K562 (cell line): ENCODE measurements at regions not wholly inside any gene's neighbourhood (a gene's known extent, or its start where the extent isn't known, plus 50 kb on each side); places are given as distances from the start of the nearest gene placed in this dataset.

Source experiments
- ATAC-seq: fragments of 200-7000 bp; cut with Tn5 transposase; 3 replicates; pipeline ENCODE4 v1.9.1; 2020; ENCODE audit warnings: moderate library complexity
- BruUV-seq: library from RNA; stranded (reverse); fragments of 400-500 nt; replicated peaks from 2 replicates; lab custom pipeline; 2021; lab: Mats Ljungman, UMichigan
- CTCF ChIA-PET: fragments of 300-600 bp; formaldehyde crosslinking; extraction: SDS; loops from one replicate; lab custom pipeline; 2021; ENCODE audit warnings: low intra/inter-chr PET ratio; lab: Yijun Ruan, JAX
- POLR2A ChIA-PET: fragments of 300-600, 350-650 bp; sonication (Branson Sonifier 250); formaldehyde crosslinking; extraction: SDS; loops from one replicate; lab custom pipeline; 2021; ENCODE audit warnings: antibody characterized with exemption, inconsistent platforms; lab: Yijun Ruan, JAX
- DNase-seq, 4 experiments: peaks; one replicate each; pipeline versions ENCODE4 v3.0.0 to v3.0.0-alpha.2; 2011 to 2018; ENCODE audit warnings: low spot score in 3 of 4, mixed read lengths in 3 of 4; ENCODE audit errors: extremely low read depth in 1 of 4
- FAIRE-seq: peaks from 2 replicates; lab custom pipeline; 2011; peaks lifted over from hg19 to GRCh38; lab: Jason Lieb, UNC
- H2AFZ ChIP-seq: 2 replicates; pipeline ENCODE4 v1.6.0; 2011; ENCODE audit warnings: low read depth, low read length, control low read depth, inconsistent platforms
- H3K27ac ChIP-seq: fragments of 200-600 bp; 3 replicates; pipeline ENCODE4 v1.8.0; 2011; ENCODE audit warnings: low read depth, mild to moderate bottlenecking, control low read depth, inconsistent platforms, low read length, moderate library complexity, mixed read lengths; ENCODE audit errors: extremely low read depth
- H3K27me3 ChIP-seq, 2 experiments: fragments of 300-600 bp in 1 of 2; 2 replicates in 1 of 2; 3 replicates in 1 of 2; pipeline versions ENCODE4 v1.6.0 to v1.8.0; 2011; ENCODE audit warnings: inconsistent platforms in 2 of 2, low read length in 2 of 2, mild to moderate bottlenecking in 1 of 2, mixed read lengths in 1 of 2, moderate library complexity in 1 of 2; ENCODE audit not compliant: control insufficient read depth in 2 of 2, insufficient read depth in 2 of 2
- H3K36me3 ChIP-seq: fragments of 300-600 bp; 3 replicates; pipeline ENCODE4 v1.8.0; 2011; ENCODE audit warnings: mild to moderate bottlenecking, low read length, inconsistent platforms; ENCODE audit not compliant: control insufficient read depth, insufficient read depth
- H3K4me1 ChIP-seq, 2 experiments: fragments of 200-600 bp in 1 of 2; replicated peaks in 1 of 2; 2 replicates in 1 of 2; 3 replicates in 1 of 2; pipeline versions ENCODE4 v1.5.1 to v1.8.0; 2011; ENCODE audit warnings: inconsistent platforms in 2 of 2, low read length in 2 of 2, mild to moderate bottlenecking in 1 of 2, mixed read lengths in 1 of 2, moderate library complexity in 1 of 2; ENCODE audit not compliant: control insufficient read depth in 2 of 2, insufficient read depth in 2 of 2
- H3K4me2 ChIP-seq: 2 replicates; pipeline ENCODE4 v1.6.1; 2011; ENCODE audit warnings: low read length, control low read depth, inconsistent platforms, mixed read lengths; ENCODE audit not compliant: insufficient read depth
- H3K4me3 ChIP-seq: fragments of 200-600 bp; sonication (generic), shearing (Covaris generic); 2 replicates; pipeline ENCODE4 v1.5.1; 2016; ENCODE audit warnings: control low read depth, inconsistent platforms
- H3K79me2 ChIP-seq: fragments of 200-600 bp; 3 replicates; pipeline ENCODE4 v1.8.0; 2011; ENCODE audit warnings: low read length, inconsistent platforms; ENCODE audit not compliant: control insufficient read depth, insufficient read depth
- H3K9ac ChIP-seq, 2 experiments: 2 replicates each; pipeline versions ENCODE4 v1.6.0 to v1.6.1; 2011; ENCODE audit warnings: low read depth in 2 of 2, low read length in 2 of 2, control low read depth in 1 of 2, inconsistent platforms in 1 of 2, mild to moderate bottlenecking in 1 of 2, mixed read lengths in 1 of 2; ENCODE audit not compliant: insufficient read depth in 1 of 2
- H3K9me1 ChIP-seq: one replicate; pipeline ENCODE4 v1.6.0; 2011; ENCODE audit warnings: inconsistent platforms, mild to moderate bottlenecking, low read length, moderate library complexity; ENCODE audit not compliant: control insufficient read depth, insufficient read depth
- H3K9me3 ChIP-seq: replicated peaks from 2 replicates; pipeline ENCODE4 v1.5.1; 2011; ENCODE audit warnings: low read depth, low read length, inconsistent platforms; ENCODE audit not compliant: control insufficient read depth, insufficient read depth
- H4K20me1 ChIP-seq: replicated peaks from 2 replicates; pipeline ENCODE4 v1.6.1; 2011; ENCODE audit warnings: low read length, inconsistent platforms, mixed read lengths; ENCODE audit not compliant: control insufficient read depth, insufficient read depth
- BMI1 ChIP-seq: fragments of 150-350 bp; IDR thresholded peaks from 2 replicates; pipeline ENCODE4 v1.6.1; 2014; ENCODE audit warnings: low read length
- C11orf30 ChIP-seq: fragments of 450-650 bp; IDR thresholded peaks from 2 replicates; pipeline ENCODE4 v1.6.1; 2016; ENCODE audit warnings: low read depth, mild to moderate bottlenecking
- CBFB ChIP-seq: sonication (generic); formaldehyde crosslinking; IDR thresholded peaks from 2 replicates; pipeline ENCODE4 v1.4.0; 2020; ENCODE audit warnings: mild to moderate bottlenecking, missing genetic modification reagents
- EP400 ChIP-seq: fragments of 450-650 bp; IDR thresholded peaks from 2 replicates; pipeline ENCODE4 v1.6.1; 2017; ENCODE audit warnings: antibody characterized with exemption, mild to moderate bottlenecking, moderate library complexity
- ID3 ChIP-seq, 2 experiments: fragments of 250-450 bp in 1 of 2; fragments of 450-650 bp in 1 of 2; sonication (Bioruptor Pico) in 1 of 2; IDR thresholded peaks; 2 replicates each; pipeline versions ENCODE4 v1.6.1 to v1.8.0; 2016 to 2021; ENCODE audit warnings: mild to moderate bottlenecking in 2 of 2, moderate library complexity in 2 of 2, missing compliant biosample characterization in 1 of 2, missing genetic modification characterization in 1 of 2
- JUNB ChIP-seq: fragments of 450-650 bp; formaldehyde crosslinking; conservative IDR thresholded peaks from 2 replicates; pipeline ENCODE4 v1.4.0; 2020; ENCODE audit warnings: mild to moderate bottlenecking
- KDM4B ChIP-seq, 2 experiments: fragments of 450-650 bp in 1 of 2; sonication (generic) in 1 of 2; IDR thresholded peaks; 2 replicates each; pipeline ENCODE4 v1.6.1; 2016 to 2017; ENCODE audit warnings: borderline replicate concordance in 2 of 2, antibody characterized with exemption in 1 of 2, low read depth in 1 of 2, mild to moderate bottlenecking in 1 of 2
- MLLT1 ChIP-seq, 2 experiments: fragments of 450-650 bp; IDR thresholded peaks; 2 replicates each; pipeline ENCODE4 v1.6.1; 2016
- NFE2L1 ChIP-seq: fragments of 450-650 bp; IDR thresholded peaks from 2 replicates; pipeline ENCODE4 v1.6.1; 2016; ENCODE audit warnings: missing genetic modification characterization, low read depth, mild to moderate bottlenecking, missing compliant biosample characterization, moderate library complexity, borderline replicate concordance
- POU5F1 ChIP-seq: fragments of 150-350 bp; IDR thresholded peaks from 2 replicates; pipeline ENCODE4 v1.6.1; 2014; ENCODE audit warnings: borderline replicate concordance, low read length, low read depth, mild to moderate bottlenecking; ENCODE audit not compliant: partially characterized antibody
- UBTF ChIP-seq, 2 experiments: IDR thresholded peaks; 2 replicates each; pipeline ENCODE4 v1.6.1; 2012; ENCODE audit warnings: improper control_type of control experiment in 2 of 2, low read depth in 2 of 2, low read length in 2 of 2, borderline replicate concordance in 1 of 2
- ZNF316 ChIP-seq: fragments of 450-650 bp; IDR thresholded peaks from 2 replicates; pipeline ENCODE4 v1.6.1; 2016
- WGBS: fragments of 100-300 bp; shearing (Covaris generic); methylation state at CpG from one replicate; pipeline ENCODE4 v1.1.6; 2016; ENCODE audit warnings: low coverage, mixed read lengths; ENCODE audit not compliant: insufficient coverage; ENCODE audit errors: missing lambda C conversion rate; 5-methylcytosine and 5-hydroxymethylcytosine counted together
- in situ Hi-C: fragments of 300-500 bp; cut with MboI; formaldehyde crosslinking; loops from 4 replicates; pipeline ENCODE4 v1.15.0; 2018; ENCODE audit warnings: inconsistent platforms, mixed read lengths
- intact Hi-C: fragments of 100-400 bp; cut with micrococcal nuclease; formaldehyde crosslinking; loops from 2 replicates; pipeline ENCODE4 v1.14.2; 2022

- TF ChIP-seq MLLT1 (IDR thresholded peaks at IDR 0.05) (no peak), ID3 (CRISPR knock-in tag; IDR thresholded peaks at IDR 0.05) (no peak), ID3 (tag; IDR thresholded peaks at IDR 0.05) (no peak)
Observed at GRCh38 chr6:147666255-147666654, 157.8 kb downstream of the SAMD5 start (continued).

GRCh38 chr6:147667082-147667481, 158.6 kb downstream of the SAMD5 start:
- H4K20me1 ChIP-seq: no peaks in the 10 kb centered on the region
- TF ChIP-seq CBFB (no peak), POU5F1 (no peak), UBTF (IDR thresholded peaks at IDR 0.05; ENCODE audit: borderline replicate concordance in 1 of 2, low read depth in 2 of 2, low read length in 2 of 2) (no peak), BMI1 (no peak), C11orf30 (peak; percentile 52; the same call in 1 of the 2 replicates), EP400 (no peak), KDM4B (IDR thresholded peaks at IDR 0.05; ENCODE audit: borderline replicate concordance in 2 of 2, low read depth in 1 of 2) (no peak), ZNF316 (peak; percentile 87), JUNB (no peak), NFE2L1 (no peak)
- CTCF ChIA-PET: no interaction called here
- no peaks in the 10 kb centered on the region for H3K9me3 ChIP-seq
- peaks cover 26% of the 10 kb centered on the region; the same call in 2 of the 3 replicates for H3K36me3 ChIP-seq
- no peak for DNase-seq
- 66% methylated on average over 3 of the region's 3 CpGs for WGBS
- no peak overlapping the region for H3K27ac ChIP-seq
- H3K4me3 ChIP-seq: no peak overlapping the region
- intact Hi-C loops: loop anchor here (10.0 kb wide), 1 partner anchor 138 kb away; no protein-coding TSS in a partner anchor
- peaks cover 62% of the 10 kb centered on the region for H3K79me2 ChIP-seq
- H3K9ac ChIP-seq: no peak overlapping the region
- POLR2A ChIA-PET: interaction anchor here (0.8 to 1.0 kb wide), 3 partner anchors 9 to 38 kb away, joined by 3 read pairs; no protein-coding TSS in a partner anchor
- no TSS peak for BruUV-seq
- no peak overlapping the region for H2AFZ ChIP-seq
- in situ Hi-C loops: no loop called here
- ATAC-seq: no peak
- peaks cover 4% of the 10 kb centered on the region in 2 experiments; a peak in 4 of 5 replicates for H3K4me1 ChIP-seq
- no peaks in the 10 kb centered on the region for H3K9me1 ChIP-seq
- no peak overlapping the region for H3K4me2 ChIP-seq
- FAIRE-seq: no peak
- no peaks in the 10 kb centered on the region for H3K27me3 ChIP-seq
